ENCODE measurements at regions not wholly inside any gene's neighbourhood (a gene's known extent, or its start where the extent isn't known, plus 50 kb on each side); places are given as distances from the start of the nearest gene placed in this dataset.
"Not testable (repeated sequence)": the region's sequence is repeated elsewhere in the genome, so short reads cannot be mapped to it uniquely, and the experiment has no call there.

GRCh38 chr5:58009754-58010153 is 450.1 kb downstream of the PLK2 start:
- no peak for DNase-seq

- DNase-seq, result no peak
These were observed 457.6 kb downstream of the PLK2 start for GRCh38 chr5:58002323-58002722.

GRCh38 chr5:57993866-57994265 is 466.0 kb downstream of the PLK2 start:
- no peak for DNase-seq

- no peak for DNase-seq
These were observed 470.5 kb downstream of the PLK2 start for GRCh38 chr5:57989378-57989777.

- no peak for DNase-seq
These were observed 471.1 kb downstream of the PLK2 start for GRCh38 chr5:57988813-57989212.

GRCh38 chr5:57987552-57987951 is 472.3 kb downstream of the PLK2 start:
- no peak for DNase-seq

- DNase-seq, result no peak
These were observed 473.0 kb downstream of the PLK2 start for GRCh38 chr5:57986761-57987341.

GRCh38 chr5:57983426-57983825 is 476.5 kb downstream of the PLK2 start:
- DNase-seq, result no peak

- no peak for DNase-seq
These were observed 480.2 kb downstream of the PLK2 start for GRCh38 chr5:57979671-57980070.

- no peak for DNase-seq
These were observed 483.4 kb downstream of the PLK2 start for GRCh38 chr5:57976506-57976905.

- not testable (repeated sequence) for DNase-seq
These were observed 487.8 kb downstream of the PLK2 start for GRCh38 chr5:57972099-57972498.

- no peak for DNase-seq
These were observed 478.0 kb upstream of the ACTBL2 start for GRCh38 chr5:57960569-57960968.

GRCh38 chr5:57956636-57957035 is 474.0 kb upstream of the ACTBL2 start:
- no peak for DNase-seq

GRCh38 chr5:57955511-57955910 is 472.9 kb upstream of the ACTBL2 start:
- DNase-seq, result no peak

GRCh38 chr5:57953792-57954191 is 471.2 kb upstream of the ACTBL2 start:
- DNase-seq, result no peak

GRCh38 chr5:57950616-57951228 is 468.1 kb upstream of the ACTBL2 start:
- DNase-seq, result no peak

GRCh38 chr5:57948091-57948490 is 465.5 kb upstream of the ACTBL2 start:
- DNase-seq, result no peak

- no peak for DNase-seq
These were observed 464.6 kb upstream of the ACTBL2 start for GRCh38 chr5:57947181-57947580.

GRCh38 chr5:57940879-57941278 is 458.3 kb upstream of the ACTBL2 start:
- no peak for DNase-seq

GRCh38 chr5:57940236-57940635 is 457.6 kb upstream of the ACTBL2 start:
- no peak for DNase-seq

GRCh38 chr5:57939771-57940170 is 457.2 kb upstream of the ACTBL2 start:
- DNase-seq, result no peak

- no peak for DNase-seq
These were observed 456.7 kb upstream of the ACTBL2 start for GRCh38 chr5:57939335-57939734.

GRCh38 chr5:57938174-57938557 is 455.6 kb upstream of the ACTBL2 start:
- no peak for DNase-seq

GRCh38 chr5:57937501-57938173 is 455.0 kb upstream of the ACTBL2 start:
- no peak for DNase-seq

- no peak for DNase-seq
These were observed 454.4 kb upstream of the ACTBL2 start for GRCh38 chr5:57937025-57937424.
